Stomach smooth muscle (tissue), 2 donors: ENCODE measurements at regions not wholly inside any gene's neighbourhood (a gene's known extent, or its start where the extent isn't known, plus 50 kb on each side); places are given as distances from the start of the nearest gene placed in this dataset.

Experiments
- H3K27ac ChIP-seq: one replicate; pipeline ENCODE4 v1.7.0; 2013; ENCODE audit warnings: mild to moderate bottlenecking, low read length, inconsistent platforms
- H3K27me3 ChIP-seq, 2 donors: one replicate each; pipeline ENCODE4 v1.7.0; 2013; ENCODE audit warnings: low read length in 2 of 2; ENCODE audit not compliant: insufficient read depth in 2 of 2, control insufficient read depth in 1 of 2
- H3K36me3 ChIP-seq, 2 donors: one replicate each; pipeline ENCODE4 v1.7.0; 2013; ENCODE audit warnings: low read length in 2 of 2; ENCODE audit not compliant: control insufficient read depth in 2 of 2, insufficient read depth in 2 of 2
- H3K4me1 ChIP-seq: one replicate; pipeline ENCODE4 v1.7.0; 2013; ENCODE audit warnings: low read length; ENCODE audit not compliant: control insufficient read depth, insufficient read depth
- H3K4me3 ChIP-seq, 2 donors: one replicate each; pipeline ENCODE4 v1.7.0; 2013; ENCODE audit warnings: low read length in 2 of 2
- H3K9ac ChIP-seq, 2 donors: one replicate each; pipeline ENCODE4 v1.7.0; 2013; ENCODE audit warnings: low read length in 2 of 2, mild to moderate bottlenecking in 1 of 2
- H3K9me3 ChIP-seq, 2 donors: one replicate each; pipeline ENCODE4 v1.7.0; 2013; ENCODE audit warnings: low read length in 2 of 2; ENCODE audit not compliant: control insufficient read depth in 2 of 2
- donor health status: healthy.
- donor health status: Pancreatic carcinoma.

- H3K4me1 ChIP-seq: peaks cover 11% of the 10 kb centered on the region
- H3K36me3 ChIP-seq: no peaks in the 10 kb centered on the region
- no peak overlapping the region for H3K27ac ChIP-seq
- no peaks in the 10 kb centered on the region for H3K9me3 ChIP-seq
- H3K9ac ChIP-seq: no peak overlapping the region
- no peak overlapping the region for H3K4me3 ChIP-seq
- peaks cover 0 to 2% of the 10 kb centered on the region in 2 donors for H3K27me3 ChIP-seq
Observed at GRCh38 chr2:129880971-129881370, 98.5 kb upstream of the RAB6C start.

- H3K36me3 ChIP-seq: no peaks in the 10 kb centered on the region
- no peak overlapping the region for H3K4me3 ChIP-seq
- no peak overlapping the region for H3K9ac ChIP-seq
- no peaks in the 10 kb centered on the region for H3K9me3 ChIP-seq
- peaks cover 0 to 2% of the 10 kb centered on the region in 2 donors for H3K27me3 ChIP-seq
- H3K27ac ChIP-seq: no peak overlapping the region
- peaks cover 7% of the 10 kb centered on the region for H3K4me1 ChIP-seq
Observed at GRCh38 chr2:129881786-129882396, 97.6 kb upstream of the RAB6C start.

DNA sequence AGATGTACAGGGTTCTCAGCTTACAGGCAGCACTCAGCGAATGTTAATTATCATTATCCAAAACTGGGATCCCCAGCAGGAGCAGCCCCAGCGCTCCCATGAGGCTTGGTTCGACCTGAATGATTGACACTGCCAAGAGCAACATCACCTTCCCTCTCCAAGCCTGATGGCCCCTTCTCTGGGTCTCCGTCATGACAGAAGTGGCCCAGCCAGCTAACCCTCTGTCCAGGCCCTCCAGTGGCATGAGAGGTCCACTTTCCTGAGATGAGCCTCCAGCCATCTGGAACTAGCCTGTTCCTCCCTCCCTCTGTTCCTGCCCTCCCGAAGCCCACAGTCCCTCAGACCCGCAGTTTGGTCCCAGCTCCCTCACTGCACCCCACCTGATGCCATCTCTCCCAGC is 97.0 kb upstream of the RAB6C start:
- no peak overlapping the region for H3K27ac ChIP-seq
- peaks cover 5% of the 10 kb centered on the region for H3K4me1 ChIP-seq
- H3K27me3 ChIP-seq: peaks cover 0 to 2% of the 10 kb centered on the region in 2 donors
- no peaks in the 10 kb centered on the region for H3K9me3 ChIP-seq
- H3K36me3 ChIP-seq: no peaks in the 10 kb centered on the region
- no peak overlapping the region for H3K4me3 ChIP-seq
- no peak overlapping the region for H3K9ac ChIP-seq

- Histone ChIP-seq H3K9ac (no peak overlapping the region), H3K27me3 (peaks cover 0 to 2% of the 10 kb centered on the region in 2 donors), H3K4me3 (no peak overlapping the region), H3K4me1 (peaks cover 1% of the 10 kb centered on the region), H3K9me3 (no peaks in the 10 kb centered on the region), H3K36me3 (no peaks in the 10 kb centered on the region), H3K27ac (no peak overlapping the region)
Observed at GRCh38 chr2:129883121-129883520, 96.3 kb upstream of the RAB6C start.

DNA sequence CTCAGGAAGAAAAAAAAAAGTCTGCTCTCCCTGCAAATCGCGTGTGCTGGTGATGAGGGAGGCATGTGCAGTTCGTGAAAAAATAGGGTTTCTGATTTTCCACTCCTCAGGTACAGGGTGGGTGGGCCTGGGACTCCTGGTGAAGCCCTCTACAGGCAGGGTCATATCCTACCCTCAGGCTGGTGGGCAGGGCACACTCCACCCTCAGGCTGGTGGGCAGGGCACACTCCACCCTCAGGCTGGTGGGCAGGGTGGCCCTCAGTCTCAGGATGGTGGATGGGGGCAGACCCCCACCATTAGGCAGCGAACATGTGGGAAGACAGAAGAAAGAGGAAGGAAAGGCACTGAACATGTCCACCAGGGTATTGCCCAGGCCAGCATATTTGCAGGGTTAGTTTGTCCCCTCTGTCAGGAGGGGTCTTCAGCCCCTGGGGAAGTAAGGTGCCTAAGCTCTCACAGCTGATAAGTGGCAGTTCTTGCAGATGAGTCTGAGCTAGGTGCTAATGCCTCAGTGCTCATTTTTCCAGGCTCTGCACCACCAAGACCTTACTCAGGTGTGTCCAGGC is 95.2 kb upstream of the RAB6C start:
- Histone ChIP-seq H3K9ac (no peak overlapping the region), H3K4me1 (no peaks in the 10 kb centered on the region), H3K27me3 (peaks cover 0 to 7% of the 10 kb centered on the region in 2 donors), H3K27ac (no peak overlapping the region), H3K9me3 (no peaks in the 10 kb centered on the region), H3K4me3 (no peak overlapping the region), H3K36me3 (no peaks in the 10 kb centered on the region)

- H3K27ac ChIP-seq: no peak overlapping the region
- peaks cover 0 to 7% of the 10 kb centered on the region in 2 donors for H3K27me3 ChIP-seq
Observed at GRCh38 chr2:129885735-129886134, 93.7 kb upstream of the RAB6C start.

GRCh38 chr2:129887688-129888266 is 91.7 kb upstream of the RAB6C start:
- Histone ChIP-seq H3K4me3 (no peak overlapping the region), H3K27me3 (peaks cover 0 to 7% of the 10 kb centered on the region in 2 donors), H3K27ac (no peak overlapping the region), H3K9ac (no peak overlapping the region), H3K9me3 (no peaks in the 10 kb centered on the region), H3K36me3 (no peaks in the 10 kb centered on the region), H3K4me1 (no peaks in the 10 kb centered on the region)

More at GRCh38 chr2:129885735-129886134, 93.7 kb upstream of the RAB6C start:
- no peaks in the 10 kb centered on the region for H3K9me3 ChIP-seq
- H3K4me3 ChIP-seq: no peak overlapping the region
- no peaks in the 10 kb centered on the region for H3K4me1 ChIP-seq
- no peaks in the 10 kb centered on the region for H3K36me3 ChIP-seq
- no peak overlapping the region for H3K9ac ChIP-seq

GRCh38 chr2:129888461-129888860 is 91.0 kb upstream of the RAB6C start:
- Histone ChIP-seq H3K9ac (no peak overlapping the region), H3K27me3 (peaks cover 0 to 7% of the 10 kb centered on the region in 2 donors), H3K4me3 (no peak overlapping the region), H3K4me1 (no peaks in the 10 kb centered on the region), H3K9me3 (no peaks in the 10 kb centered on the region), H3K27ac (no peak overlapping the region), H3K36me3 (no peaks in the 10 kb centered on the region)

DNA sequence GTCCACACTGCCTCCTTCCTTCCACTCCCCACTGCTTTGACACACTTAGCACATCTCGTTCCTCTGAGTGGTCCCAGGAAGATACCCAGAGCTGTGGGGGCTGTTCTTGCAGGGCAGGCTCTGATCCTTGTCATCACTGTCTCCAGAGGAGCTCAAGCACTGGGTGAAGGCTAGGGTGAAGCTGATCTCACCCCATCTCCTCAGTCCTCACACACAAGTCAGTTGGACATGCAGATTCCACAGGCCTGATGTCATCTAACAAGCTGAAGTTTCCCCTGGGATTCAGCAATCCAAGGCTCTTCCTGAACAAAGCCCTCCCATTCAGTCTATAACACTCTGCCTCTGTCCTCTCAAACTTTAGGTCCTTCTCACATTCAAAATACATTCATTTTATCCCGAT is 90.6 kb upstream of the RAB6C start:
- H3K36me3 ChIP-seq: no peaks in the 10 kb centered on the region
- H3K4me3 ChIP-seq: no peak overlapping the region
- H3K9ac ChIP-seq: no peak overlapping the region
- H3K27me3 ChIP-seq: peaks cover 0 to 7% of the 10 kb centered on the region in 2 donors
- no peaks in the 10 kb centered on the region for H3K9me3 ChIP-seq
- H3K27ac ChIP-seq: no peak overlapping the region
- no peaks in the 10 kb centered on the region for H3K4me1 ChIP-seq

GRCh38 chr2:129891341-129892320 is 87.8 kb upstream of the RAB6C start:
- no peak overlapping the region for H3K4me3 ChIP-seq
- no peak overlapping the region for H3K27ac ChIP-seq
- H3K9me3 ChIP-seq: no peaks in the 10 kb centered on the region
- no peaks in the 10 kb centered on the region for H3K36me3 ChIP-seq
- H3K4me1 ChIP-seq: no peaks in the 10 kb centered on the region
- no peak overlapping the region for H3K9ac ChIP-seq
- H3K27me3 ChIP-seq: peaks cover 4 to 7% of the 10 kb centered on the region in 2 donors
